ENCODE measurements at regions not wholly inside any gene's neighbourhood (a gene's known extent, or its start where the extent isn't known, plus 50 kb on each side); places are given as distances from the start of the nearest gene placed in this dataset.

- TF ChIP-seq TSHZ2 (CRISPR knock-in tag; IDR thresholded peaks at IDR 0.05), result no peak
- no peak for TF ChIP-seq CREB5 (CRISPR knock-in tag; IDR thresholded peaks at IDR 0.05; ENCODE audit: low read depth)
- no peak for TF ChIP-seq SNAI2 (CRISPR knock-in tag; IDR thresholded peaks at IDR 0.05)
- no peak for TF ChIP-seq TCF4 (CRISPR knock-in tag; IDR thresholded peaks at IDR 0.05; ENCODE audit: borderline replicate concordance)
Observed at GRCh38 chr18:28824183-28824574, 647.2 kb upstream of the CDH2 start (continued).

- ATAC-seq, result no peak
- no peak for TF ChIP-seq POU6F1 (CRISPR knock-in tag; IDR thresholded peaks at IDR 0.05; ENCODE audit: borderline replicate concordance, low read depth)
- TF ChIP-seq ZNF70 (CRISPR knock-in tag; IDR thresholded peaks at IDR 0.05), result no peak
- TF ChIP-seq ZNF8 (CRISPR knock-in tag; IDR thresholded peaks at IDR 0.05), result no peak
- no peak for TF ChIP-seq RARB (CRISPR knock-in tag; IDR thresholded peaks at IDR 0.05)
- no peak for TF ChIP-seq CREB5 (CRISPR knock-in tag; IDR thresholded peaks at IDR 0.05; ENCODE audit: low read depth)
- TF ChIP-seq ARNTL (CRISPR knock-in tag; IDR thresholded peaks at IDR 0.05; ENCODE audit: borderline replicate concordance, low read depth), result no peak
- no peak for TF ChIP-seq ZFP3 (CRISPR knock-in tag; IDR thresholded peaks at IDR 0.05)
- no peak for TF ChIP-seq ISL1 (CRISPR knock-in tag; IDR thresholded peaks at IDR 0.05)
- TF ChIP-seq ZFP30 (CRISPR knock-in tag; IDR thresholded peaks at IDR 0.05), result no peak
- no peak for TF ChIP-seq TOX (CRISPR knock-in tag; IDR thresholded peaks at IDR 0.05; ENCODE audit: borderline replicate concordance)
- TF ChIP-seq OSR1 (CRISPR knock-in tag; IDR thresholded peaks at IDR 0.05), result no peak
- no peak for TF ChIP-seq CSRNP3 (CRISPR knock-in tag; IDR thresholded peaks at IDR 0.05)
- no peak for TF ChIP-seq CSDC2 (CRISPR knock-in tag; IDR thresholded peaks at IDR 0.05)
- no peak for TF ChIP-seq ZNF565 (CRISPR knock-in tag; conservative IDR thresholded peaks at IDR 0.05; ENCODE audit: low read depth)
Observed at GRCh38 chr18:28823506-28824182, 646.7 kb upstream of the CDH2 start.

GRCh38 chr18:28820353-28820752 is 643.4 kb upstream of the CDH2 start:
- no peak for ATAC-seq
- TF ChIP-seq POU6F1 (CRISPR knock-in tag; IDR thresholded peaks at IDR 0.05; ENCODE audit: borderline replicate concordance, low read depth) (no peak), TOX (CRISPR knock-in tag; IDR thresholded peaks at IDR 0.05; ENCODE audit: borderline replicate concordance) (no peak), TSHZ2 (CRISPR knock-in tag; IDR thresholded peaks at IDR 0.05) (no peak), CSRNP3 (CRISPR knock-in tag; IDR thresholded peaks at IDR 0.05) (no peak), PATZ1 (CRISPR knock-in tag; IDR thresholded peaks at IDR 0.05; ENCODE audit: borderline replicate concordance) (no peak), PPARA (CRISPR knock-in tag; IDR thresholded peaks at IDR 0.05; ENCODE audit: borderline replicate concordance) (no peak), GLIS3 (CRISPR knock-in tag; IDR thresholded peaks at IDR 0.05) (no peak)

Measured in SK-N-SH treated with all-trans-retinoic acid at 6 μM for 48 hours (cell line).